COLO668 (cell line): ENCODE measurements at regions not wholly inside any gene's neighbourhood (a gene's known extent, or its start where the extent isn't known, plus 50 kb on each side); places are given as distances from the start of the nearest gene placed in this dataset.

Experiments used
- DNase-seq: peaks from one replicate; lab custom pipeline; 2025; ENCODE audit not compliant: unreplicated experiment; lab: John Stamatoyannopoulos, UW

DNA sequence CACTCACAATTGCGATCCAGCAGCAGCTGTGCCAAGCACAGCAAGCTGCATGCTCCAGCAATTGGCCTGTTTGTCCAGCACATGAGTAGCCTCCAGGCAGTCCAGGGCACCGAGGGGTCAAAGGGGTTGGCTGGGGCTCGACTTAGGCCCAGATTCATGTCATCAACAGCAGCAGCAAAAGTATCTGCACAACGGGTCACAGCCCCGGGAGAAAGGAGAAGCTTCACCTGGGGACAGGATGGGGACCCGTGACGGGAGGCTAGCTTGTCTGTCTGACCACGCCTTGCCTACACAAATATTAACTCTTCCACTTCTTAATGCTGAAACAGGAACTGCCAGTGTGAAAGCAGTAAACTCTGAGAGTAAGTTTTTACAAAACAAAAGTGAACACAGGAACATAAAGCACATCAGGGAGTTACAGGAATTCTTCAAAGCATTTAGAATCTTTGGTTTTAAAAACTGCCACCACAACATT, 191.2 kb downstream of the PIK3R1 start:
- DNase-seq, result peak; percentile 37

DNA sequence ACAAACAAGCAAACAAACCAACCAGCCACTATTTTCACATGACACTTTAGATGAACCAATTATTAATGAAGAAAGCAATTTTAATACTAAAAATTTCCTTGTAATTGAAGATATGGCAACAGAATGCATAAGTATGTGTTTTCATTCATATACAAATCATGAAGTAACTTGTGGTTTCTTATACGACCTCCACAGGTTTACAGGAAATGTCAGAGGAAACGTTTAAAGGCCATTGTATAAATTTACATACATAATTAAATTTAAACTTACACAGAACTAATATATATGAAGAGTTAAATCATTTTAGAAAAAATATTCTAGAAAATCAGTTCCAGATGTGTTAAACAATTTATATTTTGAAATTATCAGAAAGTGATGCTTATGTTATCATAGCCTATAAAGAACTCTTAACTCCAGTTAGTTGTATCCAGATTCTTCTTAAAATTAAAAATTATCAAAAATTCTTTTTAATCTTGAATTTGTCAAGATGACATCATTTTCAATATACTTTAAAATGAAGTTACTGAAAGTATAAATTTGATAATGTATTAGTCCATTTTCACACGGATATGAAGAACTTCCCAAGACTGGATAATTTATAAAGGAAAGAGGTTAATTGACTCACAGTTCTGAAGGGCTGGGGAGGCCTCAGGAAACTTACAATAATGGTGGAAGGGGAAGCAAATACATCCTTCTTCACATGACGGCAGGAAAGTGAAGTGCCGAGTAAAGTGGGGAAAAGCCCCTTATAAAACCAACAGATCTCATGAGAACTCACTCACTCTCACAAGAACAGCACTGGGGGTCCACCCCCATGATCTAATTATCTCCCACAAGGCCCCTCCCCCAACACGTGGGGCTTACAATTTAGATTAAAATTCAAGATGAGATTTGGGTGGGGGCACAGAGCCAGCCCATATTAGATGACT, 192.0 kb downstream of the PIK3R1 start:
- DNase-seq, result no peak

DNA sequence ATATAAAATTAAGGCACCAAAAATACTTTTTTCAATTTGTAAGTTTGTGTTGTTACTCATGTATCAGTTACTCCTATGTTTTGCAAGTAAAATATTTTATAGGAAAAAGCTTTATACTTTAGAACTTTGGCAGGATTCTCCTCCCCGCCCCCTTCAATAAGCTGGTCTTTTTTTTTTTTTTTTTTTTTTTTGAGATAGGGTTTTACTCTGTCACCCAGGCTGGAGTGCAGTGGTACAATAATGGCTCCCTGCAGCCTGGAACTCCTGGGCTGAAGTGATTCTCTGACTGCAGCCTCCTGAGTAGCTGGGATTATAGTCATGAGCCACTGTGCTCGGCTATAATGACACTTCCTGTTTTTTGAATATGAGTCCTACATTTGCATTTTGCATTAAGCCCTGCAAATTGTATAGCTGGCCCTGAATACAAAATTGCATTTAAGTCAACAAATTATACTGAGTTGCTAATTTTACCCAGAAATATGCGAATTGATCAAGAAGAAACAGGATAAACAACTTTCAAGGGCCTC, 192.9 kb downstream of the PIK3R1 start:
- no peak for DNase-seq

DNA sequence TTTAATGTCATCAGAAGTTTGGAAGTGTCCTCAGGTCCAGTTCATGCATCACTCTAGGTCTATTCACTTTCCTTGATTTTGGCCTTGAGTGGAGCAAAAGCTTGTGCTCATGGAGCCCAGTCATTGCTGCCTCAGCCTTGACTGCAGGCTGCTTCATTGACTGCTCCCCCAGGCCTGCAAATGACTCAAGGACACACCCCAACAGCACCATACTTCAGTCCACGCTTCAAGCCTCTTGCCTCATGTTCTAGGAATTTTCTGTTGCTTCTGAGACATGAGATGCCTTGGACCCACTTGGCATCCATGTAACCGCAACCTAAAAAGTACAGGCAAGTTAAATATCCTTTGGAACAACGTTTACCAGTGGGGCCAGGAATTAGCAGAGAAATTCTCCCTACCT, 193.7 kb downstream of the PIK3R1 start:
- DNase-seq, result no peak

DNA sequence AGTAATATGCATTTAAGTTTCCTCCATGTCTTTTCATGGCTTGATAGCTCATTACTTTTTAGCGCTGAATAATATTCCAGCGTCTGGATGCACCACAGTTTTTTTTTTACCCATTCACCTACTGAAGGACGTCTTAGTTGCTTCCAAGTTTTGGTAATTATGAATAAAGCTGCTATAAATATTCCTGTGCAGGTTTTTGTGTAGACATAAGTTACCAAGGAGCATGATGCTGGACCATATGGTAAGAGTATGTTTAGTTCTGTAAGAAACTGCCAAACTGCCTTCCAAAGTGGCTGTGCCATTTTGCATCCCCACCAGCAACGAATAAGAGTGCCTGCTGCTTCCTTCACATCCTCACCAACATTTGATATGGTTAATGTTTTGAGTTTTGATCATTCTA, 195.6 kb downstream of the PIK3R1 start:
- DNase-seq, result no peak

DNA sequence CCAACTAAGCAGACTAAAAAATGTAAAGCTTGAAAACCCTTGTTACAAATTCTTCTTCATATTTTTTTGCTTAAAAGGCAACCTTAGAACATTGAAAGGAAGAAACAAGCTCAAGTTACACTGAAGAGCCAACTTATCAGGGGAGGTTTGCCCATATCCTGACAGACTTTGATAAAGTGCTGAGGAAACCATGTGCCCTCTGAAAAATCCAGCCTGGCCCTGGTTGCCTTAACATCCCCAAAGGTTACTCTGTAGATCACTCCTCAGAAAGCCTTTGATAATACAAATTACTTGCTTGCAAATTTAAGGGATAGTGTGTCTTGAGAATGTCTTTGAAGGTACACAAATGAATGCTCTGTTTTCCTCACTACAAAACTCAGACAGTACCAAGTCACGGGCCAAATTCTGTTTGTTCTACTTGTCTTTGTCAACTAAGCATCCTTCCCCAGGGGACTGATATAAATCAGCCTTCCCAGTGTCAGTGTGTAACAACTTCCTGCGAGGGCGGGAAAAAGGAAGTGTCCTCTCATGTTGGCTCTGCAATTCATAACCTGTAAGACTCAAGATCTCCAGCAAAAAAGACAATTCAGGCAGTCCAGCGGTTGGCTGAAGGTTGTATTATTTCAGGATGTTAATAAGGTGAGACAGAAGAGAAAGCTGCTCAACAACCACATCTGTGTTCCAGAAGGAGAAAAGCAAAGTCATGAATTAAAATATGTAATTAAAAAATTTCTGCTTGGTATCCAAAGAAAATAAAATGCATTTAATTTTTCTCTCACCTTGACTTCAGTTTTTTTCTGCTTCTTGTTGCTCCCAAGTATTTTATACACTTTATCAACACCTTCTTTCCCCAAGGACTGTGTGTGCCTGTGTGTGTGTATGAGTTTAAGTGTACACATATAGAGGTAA, 199.9 kb downstream of the PIK3R1 start:
- DNase-seq, result no peak

DNA sequence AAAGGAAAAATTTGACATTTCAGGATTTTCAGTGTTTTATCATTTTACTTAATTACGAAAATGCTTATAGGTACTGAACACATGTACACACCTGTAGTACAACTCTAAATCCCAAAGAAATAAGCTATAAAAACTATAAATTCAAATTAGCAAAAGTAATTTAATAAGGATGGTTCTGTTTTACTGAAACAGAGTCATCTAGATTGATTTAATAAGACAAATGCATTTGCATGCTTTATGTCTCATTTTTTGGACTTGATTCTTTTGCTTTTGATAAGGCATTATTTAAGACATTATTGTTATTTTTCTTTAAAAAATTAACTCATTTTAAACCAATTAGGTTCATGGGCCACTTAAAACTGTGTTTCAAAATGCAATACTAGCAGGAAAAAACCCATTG, 201.2 kb downstream of the PIK3R1 start:
- no peak for DNase-seq

DNA sequence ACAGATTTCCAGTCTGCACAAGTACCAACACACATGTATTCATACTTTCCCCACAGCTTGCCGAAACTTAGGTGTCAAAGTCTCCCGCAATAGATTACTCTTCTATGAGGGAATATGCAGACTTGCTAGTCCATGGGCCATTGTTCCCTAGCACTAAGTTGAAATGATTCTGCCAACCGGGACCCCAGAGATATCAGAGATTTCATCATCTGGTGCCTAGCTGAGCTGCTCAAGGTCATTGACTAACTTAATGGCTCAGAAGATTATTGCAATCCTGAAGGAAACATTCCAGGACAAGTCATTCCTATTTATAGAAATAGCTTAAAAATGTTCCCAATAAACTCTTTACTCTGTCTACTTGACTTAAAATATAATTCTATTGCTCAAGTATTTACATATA, 202.6 kb downstream of the PIK3R1 start:
- no peak for DNase-seq

DNA sequence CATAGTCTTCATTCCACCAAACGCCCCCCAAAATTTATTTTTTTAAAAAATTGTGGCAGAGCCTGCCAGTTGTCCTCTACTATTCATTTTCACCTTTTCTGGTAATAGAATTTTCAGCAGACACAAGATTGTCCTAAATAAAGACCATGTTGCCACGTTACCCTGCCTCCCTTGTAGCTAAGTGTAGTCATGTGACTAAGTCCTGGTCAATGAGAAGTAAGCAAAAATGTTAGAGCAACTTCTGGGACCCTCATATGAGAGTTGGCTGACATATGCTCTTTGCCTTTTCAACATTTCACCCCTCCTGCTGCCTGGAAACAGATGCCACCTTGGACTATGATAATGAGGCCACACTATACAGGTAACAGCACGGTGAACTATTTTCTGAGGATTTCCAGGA, 203.1 kb downstream of the PIK3R1 start:
- DNase-seq, result no peak

DNA sequence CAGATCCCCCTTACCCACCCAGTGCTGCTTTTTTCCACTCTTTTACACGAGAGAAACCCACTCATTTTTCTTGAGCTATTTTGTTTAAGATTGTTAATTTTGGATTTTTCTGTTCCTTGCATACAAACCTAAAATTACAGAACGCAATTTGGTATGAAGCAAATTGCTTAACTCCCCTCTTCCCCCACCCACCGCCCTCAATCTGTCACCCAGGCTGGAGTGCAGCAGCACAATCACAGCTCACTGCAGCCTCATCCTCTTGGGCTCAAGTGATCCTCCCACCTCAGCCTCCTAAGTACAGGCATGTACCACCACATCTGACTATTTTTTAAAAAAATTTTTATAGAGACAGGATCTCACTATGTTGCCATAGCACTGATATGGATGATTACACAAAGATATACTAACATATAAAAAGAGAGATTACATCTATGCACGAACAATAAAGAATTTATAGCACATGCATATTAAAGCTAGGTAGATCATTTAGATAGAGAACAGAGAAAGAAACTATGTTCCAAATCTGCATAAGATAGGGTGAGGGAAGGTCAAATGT, 203.6 kb downstream of the PIK3R1 start:
- no peak for DNase-seq

DNA sequence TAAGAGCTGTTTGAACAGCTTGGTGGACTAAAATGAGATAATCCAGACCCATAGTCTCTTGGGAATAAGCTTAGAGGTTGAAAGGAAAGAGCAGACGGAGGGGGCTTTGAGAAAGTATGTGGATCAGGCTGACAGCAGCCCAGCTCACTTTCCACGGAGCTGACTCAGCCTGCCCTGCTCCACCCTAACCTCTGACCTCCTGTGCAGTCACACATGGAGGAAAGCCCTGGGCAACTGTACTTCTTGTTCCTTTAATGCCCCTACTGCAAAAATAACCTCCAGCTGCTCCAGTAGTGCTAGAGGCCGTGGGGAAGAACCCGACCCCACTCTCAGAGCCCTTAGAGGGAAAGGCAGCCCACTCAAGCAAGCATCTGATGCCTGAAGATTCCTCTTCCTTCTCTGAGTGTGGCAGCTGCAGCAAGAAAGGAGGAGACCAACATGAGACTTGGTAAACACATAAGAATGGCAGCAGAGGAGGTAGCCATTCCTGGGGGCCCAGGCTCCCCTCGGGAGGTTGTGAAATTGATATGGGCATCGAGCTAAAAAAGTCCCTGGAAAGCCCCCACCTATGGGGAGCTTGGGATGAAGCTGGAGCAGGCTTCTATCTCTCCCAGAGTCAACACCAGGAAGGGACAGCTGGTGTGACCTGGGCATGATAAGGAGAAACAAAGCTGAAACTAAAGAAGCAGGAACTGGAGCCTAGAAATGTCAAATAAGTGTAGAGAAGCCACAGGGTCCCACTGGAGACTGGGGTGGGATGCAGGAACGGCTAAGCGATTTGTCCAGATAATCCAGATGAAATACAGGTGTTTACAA, 204.3 kb downstream of the PIK3R1 start:
- no peak for DNase-seq

DNA sequence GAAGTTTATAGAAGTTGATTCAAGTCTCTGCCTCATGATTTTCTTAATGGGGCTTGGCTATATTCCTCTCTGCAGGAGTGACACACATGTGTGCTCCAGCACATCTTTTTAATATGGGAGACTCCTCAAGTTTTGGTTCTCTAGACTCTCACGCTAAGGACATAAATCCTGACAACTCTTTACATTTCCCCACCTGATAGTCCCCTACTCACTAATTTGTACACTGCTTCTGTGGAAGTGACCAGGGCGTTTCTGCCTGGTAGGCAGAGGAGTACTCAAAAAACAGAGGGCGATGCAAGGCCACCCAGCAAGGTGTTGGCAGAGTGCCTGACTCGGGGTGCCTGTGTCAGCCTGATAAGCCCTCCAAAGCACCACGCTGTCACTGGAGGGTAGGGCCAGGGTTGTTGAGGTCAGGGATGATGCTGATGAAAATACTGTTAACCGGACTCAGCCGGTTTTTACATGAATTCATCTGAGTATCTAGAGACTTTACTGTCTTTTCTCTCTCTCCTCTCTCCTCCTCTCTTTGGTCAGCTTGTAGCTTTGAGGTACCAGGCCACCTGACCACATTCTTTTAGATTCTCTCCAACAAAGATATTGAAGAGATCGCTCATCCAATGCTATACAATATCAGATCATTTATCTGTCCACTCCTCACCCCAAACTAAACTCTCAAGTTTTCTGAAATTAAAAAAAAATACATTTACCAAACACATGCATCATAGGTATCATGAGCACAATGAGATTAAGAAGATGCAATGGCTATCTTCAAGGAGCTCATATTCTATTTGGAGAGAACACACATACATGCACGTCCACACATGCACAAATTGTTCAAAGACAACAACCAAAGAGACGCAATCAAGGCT, 205.2 kb downstream of the PIK3R1 start:
- no peak for DNase-seq

DNA sequence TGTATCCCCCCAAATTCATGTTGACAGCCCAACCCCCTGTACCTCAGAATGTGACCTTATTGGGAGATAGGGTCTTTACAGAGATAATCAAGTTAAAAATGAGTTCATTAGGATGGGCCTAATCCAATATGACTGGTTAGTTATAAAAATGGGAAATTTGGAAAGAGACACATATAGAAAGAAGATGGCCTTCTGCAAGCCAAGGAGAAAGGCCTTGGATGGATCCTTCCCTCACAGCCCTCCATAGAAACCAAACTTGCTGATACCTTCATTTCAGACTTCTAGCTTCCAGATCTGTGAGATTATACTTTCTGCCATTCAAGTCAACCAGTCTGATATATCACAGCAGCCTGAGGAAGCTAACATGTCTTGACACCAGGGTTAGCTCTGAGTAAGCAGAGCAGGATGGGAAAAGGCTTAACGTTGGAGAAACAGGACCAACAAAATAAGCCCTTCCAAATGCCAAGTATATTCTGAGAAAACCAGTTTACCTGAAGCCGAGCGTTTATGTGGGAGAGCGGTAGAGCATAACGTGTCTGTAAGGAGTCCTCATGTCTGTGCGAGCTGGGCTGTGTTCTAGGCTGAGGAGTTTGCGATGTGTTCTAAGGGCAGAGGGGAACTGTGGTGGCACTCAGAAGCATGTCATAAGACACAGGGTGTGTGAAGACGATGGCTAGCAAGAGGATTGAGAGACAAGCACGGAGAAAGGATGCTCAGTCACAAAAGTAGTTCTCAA, 206.1 kb downstream of the PIK3R1 start:
- no peak for DNase-seq

DNA sequence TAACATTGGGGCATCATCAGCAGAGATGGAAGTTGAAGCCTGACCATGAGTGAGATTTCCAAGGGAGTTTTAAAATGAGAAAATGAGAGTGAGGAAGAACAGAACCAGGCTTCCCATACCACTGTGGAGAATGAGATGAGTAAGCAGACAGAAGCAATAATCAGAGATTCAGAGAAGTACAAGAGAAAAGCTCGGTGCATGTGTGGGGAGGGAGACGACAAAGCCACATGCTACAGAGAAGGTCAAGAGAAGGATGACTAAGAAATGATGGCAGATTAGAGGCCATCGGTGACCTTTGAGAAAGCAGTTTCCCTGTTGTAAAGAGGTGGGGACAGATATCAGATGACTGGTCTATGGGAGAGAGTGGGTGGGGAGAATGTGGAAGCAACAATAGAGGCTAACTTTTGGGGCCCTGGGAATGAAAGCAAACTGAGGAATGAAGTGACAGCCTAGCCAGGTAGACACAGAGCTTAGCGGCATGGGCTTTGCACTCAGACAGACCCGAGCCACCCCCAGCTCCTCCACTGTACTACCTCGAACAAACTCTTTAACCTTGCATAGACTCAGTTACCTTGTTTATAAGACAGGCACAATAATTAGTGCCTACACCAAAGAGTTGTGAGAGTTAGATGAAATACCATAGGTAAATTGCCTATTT, 207.7 kb downstream of the PIK3R1 start:
- no peak for DNase-seq

DNA sequence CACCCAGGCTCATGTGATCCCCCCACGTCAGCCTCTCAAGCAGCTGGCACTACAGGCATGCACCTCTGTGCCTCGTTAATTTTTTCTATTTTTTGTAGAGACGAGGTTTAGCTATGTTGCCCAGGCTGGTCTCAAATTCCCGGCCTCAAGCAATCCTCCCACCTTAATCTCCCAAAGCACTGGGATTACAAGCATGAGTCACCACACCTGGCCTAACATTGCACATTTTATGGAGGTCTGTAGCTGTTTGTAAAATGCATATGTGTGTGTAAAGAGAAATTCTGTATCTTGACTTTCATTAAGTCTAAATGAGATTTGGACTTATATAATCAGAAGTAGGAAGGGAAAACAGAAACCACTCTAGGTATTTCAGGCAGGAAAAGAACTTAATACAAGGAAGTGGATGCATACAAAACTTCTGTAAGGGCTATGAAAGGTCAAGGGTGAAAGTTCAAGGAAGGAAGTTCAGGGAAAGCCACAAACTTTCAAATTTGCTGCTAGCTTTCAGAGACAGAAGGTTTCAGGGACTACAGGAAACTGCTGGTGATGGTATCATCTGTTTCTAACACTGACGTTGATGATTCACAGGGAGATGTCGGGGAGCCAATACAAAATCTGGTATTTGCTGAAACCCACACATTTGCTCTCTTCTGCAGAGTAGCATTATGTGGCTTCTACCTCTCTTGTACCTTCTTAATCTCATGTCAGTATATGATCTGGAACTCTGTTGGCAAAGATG, 209.4 kb downstream of the PIK3R1 start:
- no peak for DNase-seq

DNA sequence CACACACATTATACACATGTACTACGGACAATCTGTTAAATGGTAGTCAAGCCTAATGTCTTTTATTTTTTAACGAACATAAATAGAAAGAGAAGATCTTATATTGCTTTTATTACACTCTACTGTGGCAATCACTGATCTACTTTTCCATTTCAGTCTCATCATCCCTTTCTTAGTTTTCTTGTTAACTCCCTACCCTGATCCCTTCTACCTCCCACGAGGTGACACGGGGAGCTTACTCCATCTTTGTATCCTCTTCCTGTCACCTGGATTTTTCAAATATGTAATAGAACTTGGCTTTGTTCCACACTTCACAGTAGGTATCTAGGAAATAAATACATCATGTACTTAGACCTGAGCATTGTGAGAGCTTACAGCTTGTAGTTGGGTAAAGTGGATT, 211.0 kb downstream of the PIK3R1 start:
- no peak for DNase-seq

DNA sequence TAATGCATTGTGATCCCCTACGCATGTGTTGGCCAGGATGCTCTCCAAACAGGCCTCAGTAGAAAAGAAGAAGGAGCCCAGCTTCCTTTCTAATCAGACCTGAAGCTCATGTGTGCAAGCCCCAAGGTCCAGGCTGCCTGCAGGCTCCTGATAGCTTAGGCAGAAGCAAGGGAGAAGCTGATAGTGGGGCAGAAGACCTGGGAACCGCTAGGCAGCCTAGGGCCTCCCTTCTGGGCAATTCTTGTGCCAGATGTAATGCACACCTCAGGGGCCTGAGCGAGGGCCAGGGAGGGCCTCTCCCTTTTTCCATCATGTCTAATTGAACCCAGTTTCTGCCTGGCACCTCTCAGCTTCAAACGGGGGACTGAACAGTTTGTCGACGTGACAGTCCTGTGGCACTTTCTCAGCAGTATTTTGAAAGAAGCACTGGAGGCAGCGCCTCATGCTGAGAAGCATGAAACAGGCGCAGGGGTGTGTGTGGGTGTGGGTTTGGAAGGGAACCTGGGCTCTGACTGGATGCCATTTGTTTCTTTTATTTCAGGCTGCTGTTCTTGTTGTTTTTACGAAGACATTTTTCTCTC, 212.8 kb downstream of the PIK3R1 start:
- no peak for DNase-seq
